ENCODE measurements at regions not wholly inside any gene's neighbourhood (a gene's known extent, or its start where the extent isn't known, plus 50 kb on each side); places are given as distances from the start of the nearest gene placed in this dataset.

- H3K4me3 Mint-ChIP-seq, result no peak overlapping the region
- peaks cover 4% of the 10 kb centered on the region for H3K27me3 Mint-ChIP-seq
- DNase-seq, result peak; percentile 51
- no peak overlapping the region for H3K27ac Mint-ChIP-seq
- H3K36me3 Mint-ChIP-seq (ENCODE audit: low read depth), result no peaks in the 10 kb centered on the region
- peaks cover 7% of the 10 kb centered on the region for H3K9me3 Mint-ChIP-seq
- intact Hi-C loops (cut with micrococcal nuclease), result no loop called here
- peaks cover 15% of the 10 kb centered on the region for H3K4me1 Mint-ChIP-seq
These were observed 74.7 kb downstream of the COPS8 start for GRCh38 chr2:237160271-237160919.

- Mint-ChIP-seq H3K4me1 (peaks cover 9% of the 10 kb centered on the region), H3K27me3 (peaks cover 7% of the 10 kb centered on the region), H3K36me3 (ENCODE audit: low read depth) (no peaks in the 10 kb centered on the region), H3K9me3 (peaks cover 7% of the 10 kb centered on the region), H3K27ac (no peak overlapping the region), H3K4me3 (no peak overlapping the region)
- intact Hi-C loops (cut with micrococcal nuclease), result no loop called here
- DNase-seq, result no peak
These were observed 75.5 kb downstream of the COPS8 start for GRCh38 chr2:237161189-237161588.

GRCh38 chr2:237162959-237163358, 77.3 kb downstream of the COPS8 start:
- Mint-ChIP-seq H3K4me3 (no peak overlapping the region), H3K9me3 (peaks cover 7% of the 10 kb centered on the region), H3K4me1 (peaks cover 9% of the 10 kb centered on the region), H3K27ac (no peak overlapping the region), H3K27me3 (peaks cover 13% of the 10 kb centered on the region), H3K36me3 (ENCODE audit: low read depth) (no peaks in the 10 kb centered on the region)
- no peak for DNase-seq
- intact Hi-C loops (cut with micrococcal nuclease), result no loop called here

GRCh38 chr2:237164474-237165042, 78.9 kb downstream of the COPS8 start:
- Mint-ChIP-seq H3K4me3 (no peak overlapping the region), H3K9me3 (no peaks in the 10 kb centered on the region), H3K27ac (no peak overlapping the region), H3K36me3 (ENCODE audit: low read depth) (no peaks in the 10 kb centered on the region), H3K27me3 (peaks cover 13% of the 10 kb centered on the region), H3K4me1 (peaks cover under 1% of the 10 kb centered on the region)
- intact Hi-C loops (cut with micrococcal nuclease), result no loop called here
- DNase-seq, result peak; percentile 21

- no peaks in the 10 kb centered on the region for H3K4me1 Mint-ChIP-seq
- H3K36me3 Mint-ChIP-seq (ENCODE audit: low read depth), result no peaks in the 10 kb centered on the region
- peaks cover 13% of the 10 kb centered on the region for H3K27me3 Mint-ChIP-seq
- no peak overlapping the region for H3K4me3 Mint-ChIP-seq
- H3K9me3 Mint-ChIP-seq, result no peaks in the 10 kb centered on the region
- H3K27ac Mint-ChIP-seq, result no peak overlapping the region
- peak; percentile 48 for DNase-seq
- intact Hi-C loops (cut with micrococcal nuclease), result no loop called here
These were observed 80.0 kb downstream of the COPS8 start for GRCh38 chr2:237165405-237166276.

GRCh38 chr2:237167038-237167437, 81.3 kb downstream of the COPS8 start:
- H3K4me3 Mint-ChIP-seq, result no peak overlapping the region
- peaks cover 13% of the 10 kb centered on the region for H3K27me3 Mint-ChIP-seq
- H3K4me1 Mint-ChIP-seq, result no peaks in the 10 kb centered on the region
- no peaks in the 10 kb centered on the region for H3K9me3 Mint-ChIP-seq
- no peak overlapping the region for H3K27ac Mint-ChIP-seq
- no peaks in the 10 kb centered on the region for H3K36me3 Mint-ChIP-seq (ENCODE audit: low read depth)
- DNase-seq, result peak; percentile 43
- intact Hi-C loops (cut with micrococcal nuclease), result no loop called here

- Mint-ChIP-seq H3K9me3 (no peaks in the 10 kb centered on the region), H3K4me1 (no peaks in the 10 kb centered on the region), H3K27ac (no peak overlapping the region), H3K27me3 (peaks cover 16% of the 10 kb centered on the region), H3K36me3 (ENCODE audit: low read depth) (no peaks in the 10 kb centered on the region), H3K4me3 (no peak overlapping the region)
- intact Hi-C loops (cut with micrococcal nuclease), result no loop called here
- no peak for DNase-seq
These were observed 82.2 kb downstream of the COPS8 start for GRCh38 chr2:237167934-237168333.

- DNase-seq, result no peak
- H3K4me1 Mint-ChIP-seq, result no peaks in the 10 kb centered on the region
- H3K9me3 Mint-ChIP-seq, result peaks cover 3% of the 10 kb centered on the region
- intact Hi-C loops (cut with micrococcal nuclease), result no loop called here
- no peak overlapping the region for H3K27ac Mint-ChIP-seq
- no peaks in the 10 kb centered on the region for H3K36me3 Mint-ChIP-seq (ENCODE audit: low read depth)
- peaks cover 18% of the 10 kb centered on the region for H3K27me3 Mint-ChIP-seq
- no peak overlapping the region for H3K4me3 Mint-ChIP-seq
These were observed 84.3 kb downstream of the COPS8 start for GRCh38 chr2:237170020-237170419.

- Mint-ChIP-seq H3K27me3 (peaks cover 24% of the 10 kb centered on the region), H3K36me3 (ENCODE audit: low read depth) (no peaks in the 10 kb centered on the region), H3K4me1 (no peaks in the 10 kb centered on the region), H3K27ac (no peak overlapping the region), H3K9me3 (peaks cover 7% of the 10 kb centered on the region), H3K4me3 (no peak overlapping the region)
- peak; percentile 31 for DNase-seq
- intact Hi-C loops (cut with micrococcal nuclease), result no loop called here
These were observed 85.7 kb downstream of the COPS8 start for GRCh38 chr2:237171396-237171795.

- H3K4me3 Mint-ChIP-seq, result no peak overlapping the region
- H3K36me3 Mint-ChIP-seq (ENCODE audit: low read depth), result no peaks in the 10 kb centered on the region
- intact Hi-C loops (cut with micrococcal nuclease), result no loop called here
- peaks cover 7% of the 10 kb centered on the region for H3K9me3 Mint-ChIP-seq
- no peaks in the 10 kb centered on the region for H3K4me1 Mint-ChIP-seq
- peaks cover 19% of the 10 kb centered on the region for H3K27me3 Mint-ChIP-seq
- H3K27ac Mint-ChIP-seq, result no peak overlapping the region
- no peak for DNase-seq
These were observed 86.2 kb downstream of the COPS8 start for GRCh38 chr2:237171881-237172280.

- H3K4me3 Mint-ChIP-seq, result no peak overlapping the region
- no peaks in the 10 kb centered on the region for H3K4me1 Mint-ChIP-seq
- intact Hi-C loops (cut with micrococcal nuclease), result no loop called here
- H3K27ac Mint-ChIP-seq, result no peak overlapping the region
- H3K36me3 Mint-ChIP-seq (ENCODE audit: low read depth), result no peaks in the 10 kb centered on the region
- H3K9me3 Mint-ChIP-seq, result peaks cover 7% of the 10 kb centered on the region
- H3K27me3 Mint-ChIP-seq, result peaks cover 18% of the 10 kb centered on the region
- DNase-seq, result peak; percentile 20
These were observed 91.4 kb downstream of the COPS8 start for GRCh38 chr2:237177052-237177451.

GRCh38 chr2:237177986-237178385, 92.3 kb downstream of the COPS8 start:
- H3K27ac Mint-ChIP-seq, result no peak overlapping the region
- intact Hi-C loops (cut with micrococcal nuclease), result no loop called here
- H3K27me3 Mint-ChIP-seq, result peaks cover 14% of the 10 kb centered on the region
- peak; percentile 8 for DNase-seq
- H3K36me3 Mint-ChIP-seq (ENCODE audit: low read depth), result no peaks in the 10 kb centered on the region
- H3K4me1 Mint-ChIP-seq, result no peaks in the 10 kb centered on the region
- H3K9me3 Mint-ChIP-seq, result peaks cover 7% of the 10 kb centered on the region
- no peak overlapping the region for H3K4me3 Mint-ChIP-seq

GRCh38 chr2:237178396-237178795, 92.7 kb downstream of the COPS8 start:
- intact Hi-C loops (cut with micrococcal nuclease), result no loop called here
- H3K4me1 Mint-ChIP-seq, result no peaks in the 10 kb centered on the region
- no peak overlapping the region for H3K4me3 Mint-ChIP-seq
- peaks cover 7% of the 10 kb centered on the region for H3K9me3 Mint-ChIP-seq
- H3K27me3 Mint-ChIP-seq, result peaks cover 13% of the 10 kb centered on the region
- H3K27ac Mint-ChIP-seq, result no peak overlapping the region
- H3K36me3 Mint-ChIP-seq (ENCODE audit: low read depth), result no peaks in the 10 kb centered on the region
- peak; percentile 38 for DNase-seq

GRCh38 chr2:237179161-237179560, 93.5 kb downstream of the COPS8 start:
- peaks cover 12% of the 10 kb centered on the region for H3K27me3 Mint-ChIP-seq
- DNase-seq, result peak; percentile 27
- no peak overlapping the region for H3K4me3 Mint-ChIP-seq
- no peaks in the 10 kb centered on the region for H3K4me1 Mint-ChIP-seq
- H3K27ac Mint-ChIP-seq, result no peak overlapping the region
- peaks cover 7% of the 10 kb centered on the region for H3K9me3 Mint-ChIP-seq
- no peaks in the 10 kb centered on the region for H3K36me3 Mint-ChIP-seq (ENCODE audit: low read depth)
- intact Hi-C loops (cut with micrococcal nuclease), result no loop called here
